Suprapubic skin (tissue), 4 donors: ENCODE measurements at regions not wholly inside any gene's neighbourhood (a gene's known extent, or its start where the extent isn't known, plus 50 kb on each side); places are given as distances from the start of the nearest gene placed in this dataset.

ENCODE experiments used
- CTCF ChIP-seq, 2 donors: fragments of 200-600 bp in 1 of 2; fragments of 450-650 bp in 1 of 2; sonication (generic) in 1 of 2; IDR thresholded peaks; one replicate each; pipeline ENCODE4 v1.5.1; 2016 to 2019; ENCODE audit warnings: antibody characterized with exemption in 2 of 2, mild to moderate bottlenecking in 1 of 2, moderate library complexity in 1 of 2
- POLR2A ChIP-seq, 2 donors: fragments of 450-650 bp; IDR thresholded peaks; one replicate each; pipeline ENCODE4 v1.6.1; 2017; ENCODE audit warnings: antibody characterized with exemption in 2 of 2, mild to moderate bottlenecking in 2 of 2, moderate library complexity in 2 of 2
- POLR2AphosphoS5 ChIP-seq, 3 donors: sonication (generic); formaldehyde crosslinking; IDR thresholded peaks; one replicate each; pipeline ENCODE4 v1.6.1; 2017; ENCODE audit warnings: antibody characterized with exemption in 3 of 3

GRCh38 chr2:75960472-75961009 is 249.8 kb upstream of the GCFC2 start:
- TF ChIP-seq CTCF (IDR thresholded peaks at IDR 0.05) (no peak), POLR2A (IDR thresholded peaks at IDR 0.05) (no peak), POLR2AphosphoS5 (IDR thresholded peaks at IDR 0.05) (no peak)
